ENCODE measurements at regions not wholly inside any gene's neighbourhood (a gene's known extent, or its start where the extent isn't known, plus 50 kb on each side); places are given as distances from the start of the nearest gene placed in this dataset.

GRCh38 chr1:221511797-221512196 lies 230.1 kb downstream of the DUSP10 start:
- no peak for TF ChIP-seq NFRKB (IDR thresholded peaks at IDR 0.05)
- TF ChIP-seq LEF1 (IDR thresholded peaks at IDR 0.05; ENCODE audit: borderline replicate concordance), result no peak
- TF ChIP-seq FOXA1 (IDR thresholded peaks at IDR 0.05), result no peak
- TF ChIP-seq FOXM1 (IDR thresholded peaks at IDR 0.05; ENCODE audit: borderline replicate concordance), result no peak
- TF ChIP-seq TARDBP (IDR thresholded peaks at IDR 0.05), result no peak

Data from HEK293T (cell line).